KBM-7 (cell line): ENCODE measurements at regions not wholly inside any gene's neighbourhood (a gene's known extent, or its start where the extent isn't known, plus 50 kb on each side); places are given as distances from the start of the nearest gene placed in this dataset.
"Not testable (repeated sequence)": the region's sequence is repeated elsewhere in the genome, so short reads cannot be mapped to it uniquely, and the experiment has no call there.

Experiments
- DNase-seq: peaks from one replicate; pipeline ENCODE4 v3.0.0-alpha.2; 2015
- in situ Hi-C: fragments of 300-500 bp; cut with MboI; formaldehyde crosslinking; loops from 2 replicates; pipeline ENCODE4 v1.14.3; 2020; ENCODE audit warnings: low sequenced_read_pairs, low pct_unique_long_range_greater_than_20kb, mixed read lengths

DNA sequence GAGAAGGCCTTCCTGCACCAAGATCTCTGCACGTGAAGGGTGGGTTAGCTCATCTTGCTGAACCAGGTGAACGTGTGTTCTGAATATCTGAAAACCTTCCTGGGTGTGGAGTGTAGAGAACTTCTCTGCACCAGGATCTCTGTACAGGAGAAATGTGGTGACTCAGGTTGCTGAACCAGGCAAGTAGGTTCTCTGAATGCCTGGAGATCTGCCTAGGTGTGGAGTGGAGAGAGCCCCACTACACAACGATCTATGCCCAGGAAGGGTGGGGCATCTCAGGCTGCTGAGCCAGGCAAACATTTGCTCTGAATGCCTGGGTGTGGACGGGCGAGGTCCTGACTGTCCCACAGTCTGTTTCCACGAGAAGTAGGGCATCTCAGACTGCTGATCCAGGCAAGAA lies 1002.3 kb upstream of the KCND2 start:
- DNase-seq, result no peak
- in situ Hi-C loops, result no loop called here

DNA sequence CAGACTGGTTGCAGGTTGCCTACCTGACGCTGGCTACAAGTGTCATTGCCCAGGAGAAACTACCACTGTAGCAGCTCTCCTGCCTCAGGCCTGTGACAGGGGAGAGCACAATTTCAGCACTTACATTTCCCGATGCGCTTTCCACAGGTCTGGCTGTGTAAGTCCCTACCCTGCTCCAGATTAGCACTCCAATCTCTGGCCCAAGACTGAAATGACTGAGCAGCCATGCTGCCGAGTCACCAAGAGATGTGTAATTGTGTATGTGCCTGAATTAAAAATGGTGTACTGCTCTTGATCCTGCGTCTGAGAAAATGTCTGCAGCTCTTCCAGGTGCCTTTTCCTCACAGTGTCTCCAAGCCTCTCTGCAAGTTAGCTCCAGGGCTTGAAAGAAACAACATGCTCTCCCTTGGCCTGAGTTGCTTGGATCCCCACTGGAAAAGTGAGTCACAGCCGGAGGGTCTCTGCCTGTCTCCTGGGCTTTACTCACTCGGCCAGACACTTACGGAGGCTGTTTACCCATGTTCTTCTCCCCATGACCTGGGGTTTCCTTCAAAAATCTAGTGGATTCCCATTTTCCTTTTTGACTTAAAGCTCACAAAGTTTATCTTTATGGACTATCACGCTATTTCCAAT lies 1001.7 kb upstream of the KCND2 start:
- no peak for DNase-seq
- in situ Hi-C loops, result no loop called here

DNA sequence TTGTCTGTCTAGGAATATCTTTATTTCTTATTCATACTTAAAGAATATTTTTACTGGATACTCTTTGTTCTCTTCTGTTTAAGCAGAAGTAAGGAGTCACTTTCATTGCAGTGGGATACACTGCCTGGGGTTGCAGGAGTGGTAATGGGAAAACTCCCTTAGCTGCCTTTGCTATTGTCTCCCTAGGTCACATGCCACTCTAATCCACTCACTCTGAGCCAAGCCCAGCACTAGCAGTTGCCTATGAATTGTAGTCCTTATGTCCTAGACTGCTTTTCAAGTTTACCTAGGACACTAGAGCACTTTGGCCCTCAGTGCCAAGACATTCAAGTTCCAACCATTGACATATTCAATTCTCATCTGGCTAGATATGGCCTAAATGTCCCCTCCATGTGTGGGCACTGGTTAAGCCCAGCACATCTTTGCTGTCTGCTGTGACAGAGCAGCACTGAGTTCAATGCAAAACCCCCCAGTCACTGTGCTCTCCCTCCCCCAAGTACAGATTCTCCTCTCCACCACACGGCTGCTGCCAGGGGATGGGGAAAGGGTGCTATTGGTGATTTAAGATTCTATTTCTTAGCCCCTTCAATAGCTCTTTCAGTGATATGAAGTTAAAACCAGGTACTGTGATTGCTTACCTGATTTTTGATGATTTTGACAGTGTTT lies 991.7 kb upstream of the KCND2 start:
- in situ Hi-C loops, result no loop called here
- no peak for DNase-seq

DNA sequence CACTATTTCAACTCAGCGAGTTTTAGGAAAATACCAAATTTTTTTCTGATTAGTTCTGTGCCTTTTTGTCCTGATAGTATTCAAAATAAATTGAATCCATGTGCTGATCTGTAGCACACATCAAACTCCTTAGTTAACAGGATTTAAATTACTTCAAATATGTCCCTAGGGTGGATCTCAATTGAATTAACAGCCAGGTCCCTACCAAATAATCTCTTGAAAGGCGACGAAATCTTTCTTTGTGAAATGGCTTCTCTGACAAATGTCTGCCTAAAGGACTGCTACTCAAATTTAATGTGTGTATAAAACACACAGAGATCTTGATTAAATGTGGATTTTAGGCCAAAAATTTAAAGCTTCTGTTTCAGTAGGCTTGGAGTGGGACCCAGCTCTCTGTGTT lies 989.6 kb upstream of the KCND2 start:
- DNase-seq, result no peak
- in situ Hi-C loops, result no loop called here

DNA sequence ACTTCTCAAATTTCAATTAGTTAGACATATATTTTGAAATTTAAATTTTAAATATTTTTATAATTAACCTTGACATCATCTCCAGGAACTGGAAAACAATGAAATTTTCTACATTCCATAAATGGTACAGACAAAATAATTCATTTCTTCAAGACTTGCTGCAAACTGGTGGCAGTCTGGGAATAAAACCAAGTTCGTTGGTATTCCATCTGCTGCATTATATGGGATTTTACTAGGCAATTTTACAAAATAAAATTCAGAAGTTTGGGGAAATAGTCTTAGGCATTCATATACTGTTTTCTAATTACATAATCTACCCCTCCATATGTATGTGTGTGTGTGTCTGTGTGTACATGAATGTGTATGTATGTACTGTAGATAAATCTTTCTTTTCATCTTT lies 984.6 kb upstream of the KCND2 start:
- no peak for DNase-seq
- in situ Hi-C loops, result no loop called here

DNA sequence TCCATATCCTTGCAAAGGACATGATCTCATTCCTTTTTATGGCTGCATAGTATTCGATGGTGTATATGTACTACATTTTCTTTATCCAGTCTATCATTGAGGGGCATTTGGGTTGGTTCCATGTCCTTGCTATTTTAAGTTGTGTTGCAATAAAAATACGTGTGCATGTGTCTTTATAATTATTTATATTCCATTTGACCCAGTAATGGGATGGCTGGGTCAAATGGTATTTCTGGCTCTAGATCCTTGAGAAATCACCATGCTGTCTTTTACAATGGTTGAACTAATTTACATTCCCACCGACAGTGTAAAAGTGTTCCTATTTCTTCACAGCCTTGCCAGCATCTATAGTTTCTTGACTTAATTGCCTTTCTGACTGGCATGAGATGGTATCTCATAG lies 972.6 kb upstream of the KCND2 start:
- DNase-seq, result not testable (repeated sequence)

DNA sequence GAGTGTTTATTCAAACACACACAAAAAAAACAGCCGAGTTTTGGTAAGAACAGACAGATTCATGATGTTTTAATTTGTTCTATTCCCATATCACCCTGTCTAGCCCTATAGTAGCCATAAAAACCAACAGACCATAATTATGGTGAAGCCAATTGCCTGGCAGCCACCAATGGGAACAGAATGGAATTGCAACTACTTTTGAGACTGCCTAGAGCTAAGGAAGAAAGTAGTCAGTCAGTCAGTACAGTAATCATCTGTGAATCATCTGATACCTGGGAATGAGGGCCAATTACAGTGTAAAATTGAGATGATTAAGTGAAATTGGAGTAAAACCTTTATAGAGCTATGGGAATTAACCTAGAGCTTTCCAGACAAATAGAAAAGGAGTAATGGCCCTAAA lies 952.7 kb upstream of the KCND2 start:
- no peak for DNase-seq
- in situ Hi-C loops, result no loop called here

More for the DNA sequence above, 972.6 kb upstream of the KCND2 start:
- in situ Hi-C loops, result not testable (repeated sequence)

DNA sequence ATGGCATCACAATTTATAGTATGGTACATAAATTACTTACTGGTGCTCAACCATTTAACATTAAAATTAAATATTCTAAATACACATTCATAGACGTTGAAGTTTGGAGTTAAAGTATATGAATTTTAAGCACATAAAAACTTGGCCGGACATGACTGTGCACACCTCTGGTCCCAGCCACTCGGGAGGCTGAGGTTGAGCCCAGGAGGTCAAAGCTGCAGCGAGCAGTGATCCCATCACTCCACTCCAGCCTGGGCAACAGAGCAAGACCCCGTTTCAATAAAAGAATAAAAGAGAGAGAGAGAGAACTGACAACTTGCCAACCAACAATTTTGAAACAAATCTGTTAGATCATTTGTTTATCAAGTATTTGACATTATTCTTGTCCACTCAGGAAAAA lies 943.3 kb upstream of the KCND2 start:
- in situ Hi-C loops, result no loop called here
- no peak for DNase-seq

DNA sequence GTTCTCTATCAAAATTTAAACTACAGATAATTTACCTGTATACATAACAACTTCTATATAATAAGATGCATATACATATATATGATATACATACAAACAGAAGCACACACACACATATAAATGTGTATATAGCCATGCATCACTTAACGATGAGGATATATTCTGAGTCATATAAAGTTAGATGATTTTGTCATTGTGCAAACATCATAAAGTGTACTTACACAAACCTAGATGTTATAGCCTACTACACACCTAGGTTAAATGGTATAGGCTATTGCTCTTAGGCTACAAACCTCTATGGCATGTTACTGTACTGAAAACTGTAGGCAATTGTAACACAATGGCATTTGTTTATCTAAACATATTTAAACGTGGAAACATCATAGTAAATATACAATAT lies 937.6 kb upstream of the KCND2 start:
- in situ Hi-C loops, result no loop called here
- no peak for DNase-seq

DNA sequence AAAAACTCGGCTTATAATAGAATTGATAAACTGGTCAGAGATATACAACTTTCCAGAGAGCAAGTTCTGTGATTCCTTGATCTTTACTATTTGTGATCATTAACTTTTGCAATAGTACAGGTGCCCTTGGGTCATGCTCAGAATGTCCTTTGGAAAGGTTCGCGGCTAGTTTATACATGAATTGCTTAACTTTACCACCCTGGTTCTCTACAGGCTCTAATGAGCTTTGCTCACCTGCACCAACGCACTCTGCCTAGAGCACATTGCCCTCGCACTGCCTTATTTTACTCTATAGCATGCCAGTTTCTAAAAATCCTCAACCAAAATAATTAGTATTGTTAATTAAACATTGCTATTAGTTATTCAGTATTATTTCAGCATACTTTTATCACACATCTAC lies 931.2 kb upstream of the KCND2 start:
- DNase-seq, result no peak
- in situ Hi-C loops, result no loop called here

DNA sequence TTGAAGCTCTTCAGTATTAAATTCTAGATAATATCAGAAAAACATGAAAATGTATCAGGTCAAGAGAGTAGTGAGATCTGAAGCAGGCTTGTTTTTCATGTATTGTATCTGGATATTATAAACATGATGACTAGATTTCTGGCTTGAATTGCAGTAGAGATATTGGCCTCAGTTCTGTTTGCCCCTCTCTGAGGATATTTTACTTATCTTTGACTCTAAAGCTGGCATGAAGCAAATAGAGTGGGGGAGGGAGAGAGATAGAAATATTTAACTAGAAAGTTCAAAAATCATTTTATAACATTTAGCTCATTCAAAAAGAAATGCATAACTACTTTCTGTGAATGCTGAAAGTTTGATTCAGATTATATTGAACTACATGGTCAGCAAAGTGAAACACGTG lies 929.7 kb upstream of the KCND2 start:
- DNase-seq, result no peak
- in situ Hi-C loops, result no loop called here

DNA sequence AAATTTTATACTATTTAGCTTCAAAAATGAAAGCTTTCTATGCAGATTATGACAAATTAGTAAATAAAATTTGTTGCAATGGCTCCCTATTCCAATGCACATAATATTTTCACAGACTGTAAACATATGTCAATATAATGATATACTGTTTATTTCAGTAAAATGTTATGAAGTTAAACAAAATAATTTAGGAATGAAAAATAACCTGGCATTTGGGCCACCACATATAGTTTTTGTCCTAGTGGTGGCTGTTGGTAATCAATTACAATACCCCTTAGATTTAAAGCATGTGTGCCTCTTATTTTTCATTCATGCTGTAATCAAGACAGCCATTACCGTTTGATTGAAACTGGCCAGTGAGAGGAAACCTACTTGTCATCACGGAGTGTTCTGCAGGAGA lies 928.5 kb upstream of the KCND2 start:
- in situ Hi-C loops, result no loop called here
- no peak for DNase-seq

DNA sequence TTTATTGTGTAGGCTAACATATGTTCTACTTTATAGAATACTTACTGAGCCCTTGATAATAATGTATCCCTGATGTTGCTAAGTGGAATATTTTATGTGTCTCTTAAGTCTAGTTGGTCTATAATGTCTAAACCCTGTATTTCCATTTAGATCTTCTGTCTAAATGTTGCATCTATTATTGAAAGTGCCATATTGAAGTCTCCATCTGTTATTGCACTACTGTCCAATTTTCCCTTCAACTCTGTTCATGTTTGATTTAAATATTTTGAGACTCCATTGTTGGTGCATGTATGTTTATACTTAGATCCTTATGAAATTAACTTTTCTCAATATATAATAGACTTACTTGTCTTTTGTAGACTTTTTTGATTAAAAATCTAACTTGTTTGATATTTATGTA lies 924.5 kb upstream of the KCND2 start:
- in situ Hi-C loops, result no loop called here
- DNase-seq, result no peak

DNA sequence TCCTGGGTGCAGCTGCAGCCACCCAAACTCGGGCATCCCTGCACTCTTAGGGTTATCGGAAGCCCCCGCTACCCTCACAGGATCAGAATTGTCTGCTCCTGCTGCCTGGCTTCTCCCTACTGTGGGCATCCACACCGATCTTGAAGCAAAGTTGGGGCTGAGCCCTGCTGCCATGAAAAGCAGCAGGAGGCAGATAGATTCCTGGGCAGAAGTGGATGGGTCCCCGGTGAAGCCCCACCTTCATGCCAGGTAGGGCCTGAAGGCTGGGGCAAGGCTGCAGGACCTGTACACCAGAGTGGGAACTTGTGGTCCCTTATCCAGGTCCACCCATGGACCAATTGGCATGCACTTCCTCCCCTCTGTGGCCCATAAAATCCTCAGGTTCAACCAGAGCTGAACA lies 922.6 kb upstream of the KCND2 start:
- in situ Hi-C loops, result no loop called here
- no peak for DNase-seq

DNA sequence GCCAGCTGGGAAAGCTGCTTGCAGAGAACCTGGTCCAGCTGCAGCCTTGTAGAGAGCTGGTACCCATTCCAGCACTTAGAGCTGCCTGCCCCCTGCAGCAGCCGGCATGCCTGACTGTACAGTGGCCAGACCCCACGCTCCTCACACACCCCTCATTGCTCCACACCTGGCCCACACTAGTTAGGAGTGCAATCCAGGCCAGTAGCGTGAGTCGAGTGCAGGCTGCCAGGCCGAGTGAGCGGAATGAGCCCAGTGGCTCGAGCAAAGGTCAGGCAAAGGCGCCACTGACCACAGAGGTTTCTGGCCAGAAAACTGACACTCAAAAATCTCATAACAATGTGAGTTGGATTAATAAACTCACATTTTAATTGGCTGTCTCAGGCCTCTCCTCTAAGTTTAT lies 921.7 kb upstream of the KCND2 start:
- in situ Hi-C loops, result no loop called here
- no peak for DNase-seq

DNA sequence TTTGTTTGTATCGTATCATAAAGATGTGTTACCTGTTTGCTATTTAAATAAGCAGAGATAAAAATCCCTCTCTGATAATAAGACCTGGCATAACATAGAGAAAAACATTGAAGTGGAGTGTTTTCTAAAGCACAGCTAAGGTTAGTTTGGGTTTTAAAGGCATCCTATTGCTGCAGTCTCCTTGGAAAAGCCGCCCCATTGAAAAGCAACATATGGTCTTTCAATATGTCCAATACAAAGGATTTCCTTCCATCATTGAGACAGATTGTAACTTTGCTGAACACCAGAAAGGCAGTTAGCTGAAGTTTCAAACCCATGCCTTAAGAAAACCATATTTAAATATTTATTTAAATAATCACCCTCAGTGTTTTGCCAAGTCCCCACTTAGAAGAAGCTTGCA lies 898.5 kb upstream of the KCND2 start:
- in situ Hi-C loops, result no loop called here
- DNase-seq, result no peak

DNA sequence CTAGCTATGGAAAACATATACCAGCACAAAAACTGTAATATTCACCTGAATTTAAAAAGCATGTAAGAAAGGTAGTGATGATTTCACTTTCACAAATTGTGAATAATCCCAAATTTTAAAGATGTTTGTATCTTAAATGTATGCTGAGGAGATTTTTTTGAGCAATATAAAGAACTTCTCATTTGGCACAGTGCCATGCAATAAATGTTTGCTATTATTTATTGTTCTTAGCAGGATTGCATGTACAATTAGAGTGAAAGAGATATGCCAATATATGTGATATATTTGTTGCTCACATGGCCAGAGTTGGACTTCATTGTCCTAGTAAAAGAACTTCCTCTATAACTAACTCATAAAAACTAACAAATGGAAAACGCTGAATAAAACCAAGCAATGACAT lies 895.1 kb upstream of the KCND2 start:
- no peak for DNase-seq
- in situ Hi-C loops, result no loop called here

DNA sequence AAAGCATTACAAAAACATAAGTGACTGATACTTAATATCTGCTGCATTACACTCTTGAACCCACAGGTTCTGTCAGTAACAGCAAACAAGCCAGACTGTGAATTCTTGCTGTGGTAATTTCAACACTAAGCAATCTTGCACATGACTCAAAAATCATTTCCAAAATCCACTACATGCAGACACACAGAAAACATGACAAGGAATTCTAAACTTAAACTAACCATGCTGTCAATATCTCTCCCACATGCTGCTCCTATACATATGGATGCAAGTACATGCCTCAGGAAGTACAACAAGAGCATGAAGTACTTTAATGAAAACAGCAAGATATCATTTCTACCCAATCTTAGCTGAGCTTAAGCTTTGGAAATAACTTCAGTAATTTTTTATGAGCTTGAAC lies 890.2 kb upstream of the KCND2 start:
- in situ Hi-C loops, result no loop called here
- no peak for DNase-seq

DNA sequence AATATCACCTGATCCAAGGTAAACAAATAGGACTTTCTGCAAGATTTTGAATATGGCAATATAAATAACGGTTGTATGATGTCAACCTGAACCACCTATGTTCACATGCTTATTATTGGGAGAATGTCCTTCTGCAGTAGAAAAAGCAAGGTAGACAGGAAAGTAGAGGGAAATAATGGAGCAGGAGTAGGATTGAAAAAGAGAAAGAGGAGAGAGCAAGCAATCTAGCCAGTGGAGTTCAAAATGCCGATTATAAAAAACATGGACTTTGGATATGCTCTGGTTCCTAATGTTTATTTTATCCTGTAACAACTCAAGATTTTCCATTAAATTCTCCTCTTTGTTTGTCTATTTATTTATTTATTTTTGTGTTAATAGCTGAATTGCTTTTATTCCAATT lies 878.0 kb upstream of the KCND2 start:
- in situ Hi-C loops, result no loop called here
- DNase-seq, result no peak

DNA sequence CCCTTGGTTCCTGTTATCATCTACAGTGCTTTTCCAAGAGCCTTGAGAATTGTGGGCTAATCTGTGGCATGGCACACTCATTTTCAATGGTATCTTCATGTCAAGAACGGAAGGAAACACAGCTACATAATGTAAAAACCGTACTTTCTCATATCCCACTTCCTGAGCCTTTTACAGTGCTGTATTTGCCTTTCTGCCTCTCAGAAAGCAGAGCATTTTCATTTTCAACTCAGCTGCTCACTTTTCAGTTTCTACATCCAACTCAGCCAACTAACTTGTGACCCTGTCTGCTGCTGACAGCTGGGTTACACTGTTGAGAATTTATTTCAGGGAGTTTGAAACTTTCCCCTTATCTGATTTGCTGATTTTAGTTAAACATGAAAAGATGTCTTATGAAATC lies 875.8 kb upstream of the KCND2 start:
- in situ Hi-C loops, result no loop called here
- DNase-seq, result no peak

DNA sequence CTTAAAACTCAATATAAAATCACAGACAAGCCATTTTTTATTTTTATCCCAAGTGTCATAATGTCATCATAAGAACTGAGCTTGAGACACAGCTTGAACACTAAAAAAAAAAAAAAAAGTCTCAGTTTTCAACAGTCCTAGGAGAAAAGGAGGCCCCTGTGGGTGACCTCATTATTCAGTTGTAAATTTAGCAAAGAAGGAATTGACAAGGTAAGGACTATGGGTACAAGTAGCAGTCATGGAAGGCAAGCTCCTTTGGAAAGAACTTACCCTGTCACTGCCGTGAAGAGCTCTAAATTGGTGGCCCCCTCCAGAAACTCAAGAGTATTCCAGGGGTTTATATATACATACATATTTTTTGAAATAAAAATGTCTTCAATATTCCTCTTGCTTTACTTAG lies 864.4 kb upstream of the KCND2 start:
- DNase-seq, result no peak
- in situ Hi-C loops, result no loop called here
